Mesothelial cell of epicardium (in vitro differentiated cells): ENCODE measurements at regions not wholly inside any gene's neighbourhood (a gene's known extent, or its start where the extent isn't known, plus 50 kb on each side); places are given as distances from the start of the nearest gene placed in this dataset.

Source experiments
- DNase-seq, 2 experiments: peaks; one replicate each; pipeline ENCODE4 v3.0.0; 2021; ENCODE audit warnings: low spot score in 2 of 2; ENCODE audit not compliant: unreplicated experiment in 2 of 2
- H3K27ac Mint-ChIP-seq: 2 replicates; pipeline ENCODE4 v1.8.0; 2021; ENCODE audit warnings: mixed read lengths
- H3K27me3 Mint-ChIP-seq: 2 replicates; pipeline ENCODE4 v1.8.0; 2021; ENCODE audit warnings: low read depth, mixed read lengths
- H3K36me3 Mint-ChIP-seq: 2 replicates; pipeline ENCODE4 v1.8.0; 2021; ENCODE audit warnings: mixed read lengths
- H3K4me1 Mint-ChIP-seq: 2 replicates; pipeline ENCODE4 v1.8.0; 2021; ENCODE audit warnings: mixed read lengths
- H3K4me3 Mint-ChIP-seq: 2 replicates; pipeline ENCODE4 v1.8.0; 2021; ENCODE audit warnings: mild to moderate bottlenecking, moderate library complexity, mixed read lengths
- H3K9me3 Mint-ChIP-seq: 2 replicates; pipeline ENCODE4 v1.8.0; 2021; ENCODE audit warnings: mixed read lengths
- TF ChIP-seq, protein P1 (sequence below): fragments of 200-600 bp; sonication (generic); IDR thresholded peaks from one replicate; pipeline ENCODE4 v1.5.0; 2021; ENCODE audit warnings: antibody characterized with exemption; ENCODE audit not compliant: unreplicated experiment

DNA sequence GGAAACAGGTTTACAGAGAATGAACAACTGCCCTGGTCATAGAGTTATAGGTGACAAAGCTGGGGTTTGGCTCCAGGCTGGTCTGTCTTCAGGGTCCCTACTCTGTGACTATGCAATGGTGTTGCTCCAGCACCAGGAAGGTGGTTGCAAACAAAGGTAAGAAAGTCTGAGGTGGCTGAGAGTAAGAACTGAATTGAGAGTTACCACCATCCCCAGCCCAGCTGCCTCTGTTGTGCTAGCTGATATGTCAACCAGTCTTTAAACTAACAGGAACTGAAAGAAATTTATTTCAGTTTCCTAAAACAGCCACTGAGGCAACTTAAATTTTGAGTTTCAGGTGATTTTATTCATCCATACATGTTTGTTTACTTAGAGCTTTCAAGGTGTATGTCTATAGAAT, 111.0 kb upstream of the LRIG3 start:
- H3K4me3 Mint-ChIP-seq: no peak overlapping the region
- H3K9me3 Mint-ChIP-seq: no peaks in the 10 kb centered on the region
- H3K27me3 Mint-ChIP-seq: no peaks in the 10 kb centered on the region
- no peak overlapping the region for H3K27ac Mint-ChIP-seq
- H3K4me1 Mint-ChIP-seq: peaks cover 17% of the 10 kb centered on the region
- DNase-seq: no peak
- TF ChIP-seq, protein P1, sequence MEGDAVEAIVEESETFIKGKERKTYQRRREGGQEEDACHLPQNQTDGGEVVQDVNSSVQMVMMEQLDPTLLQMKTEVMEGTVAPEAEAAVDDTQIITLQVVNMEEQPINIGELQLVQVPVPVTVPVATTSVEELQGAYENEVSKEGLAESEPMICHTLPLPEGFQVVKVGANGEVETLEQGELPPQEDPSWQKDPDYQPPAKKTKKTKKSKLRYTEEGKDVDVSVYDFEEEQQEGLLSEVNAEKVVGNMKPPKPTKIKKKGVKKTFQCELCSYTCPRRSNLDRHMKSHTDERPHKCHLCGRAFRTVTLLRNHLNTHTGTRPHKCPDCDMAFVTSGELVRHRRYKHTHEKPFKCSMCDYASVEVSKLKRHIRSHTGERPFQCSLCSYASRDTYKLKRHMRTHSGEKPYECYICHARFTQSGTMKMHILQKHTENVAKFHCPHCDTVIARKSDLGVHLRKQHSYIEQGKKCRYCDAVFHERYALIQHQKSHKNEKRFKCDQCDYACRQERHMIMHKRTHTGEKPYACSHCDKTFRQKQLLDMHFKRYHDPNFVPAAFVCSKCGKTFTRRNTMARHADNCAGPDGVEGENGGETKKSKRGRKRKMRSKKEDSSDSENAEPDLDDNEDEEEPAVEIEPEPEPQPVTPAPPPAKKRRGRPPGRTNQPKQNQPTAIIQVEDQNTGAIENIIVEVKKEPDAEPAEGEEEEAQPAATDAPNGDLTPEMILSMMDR: no peak
- no peaks in the 10 kb centered on the region for H3K36me3 Mint-ChIP-seq

DNA sequence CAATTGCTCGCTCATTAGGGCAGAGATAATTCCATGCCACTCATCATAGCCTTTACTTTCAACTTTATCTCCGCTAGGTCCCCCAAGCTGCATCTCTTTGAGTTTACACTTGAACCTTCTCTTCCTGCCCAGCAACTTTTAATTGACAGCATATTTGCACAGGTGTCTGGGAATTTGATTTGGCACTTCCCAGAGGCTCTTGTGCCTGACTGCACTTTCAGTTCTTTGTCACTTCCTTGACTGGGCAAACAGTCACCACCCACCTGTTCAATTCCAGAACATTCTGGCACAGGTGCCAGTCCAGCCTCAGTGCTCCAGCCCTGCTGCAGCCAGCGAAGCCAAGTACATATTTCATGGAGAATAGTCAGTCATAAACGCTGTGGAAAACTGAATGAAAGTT, 110.1 kb upstream of the LRIG3 start:
- peaks cover 17% of the 10 kb centered on the region for H3K4me1 Mint-ChIP-seq
- no peak overlapping the region for H3K27ac Mint-ChIP-seq
- no peaks in the 10 kb centered on the region for H3K9me3 Mint-ChIP-seq
- no peak overlapping the region for H3K4me3 Mint-ChIP-seq
- no peaks in the 10 kb centered on the region for H3K27me3 Mint-ChIP-seq
- no peak for DNase-seq
- H3K36me3 Mint-ChIP-seq: no peaks in the 10 kb centered on the region
- TF ChIP-seq, protein P1: no peak

GRCh38 chr12:59027199-59027598, 106.9 kb upstream of the LRIG3 start:
- H3K36me3 Mint-ChIP-seq: no peaks in the 10 kb centered on the region
- H3K27me3 Mint-ChIP-seq: no peaks in the 10 kb centered on the region
- H3K9me3 Mint-ChIP-seq: no peaks in the 10 kb centered on the region
- H3K4me1 Mint-ChIP-seq: peaks cover 6% of the 10 kb centered on the region
- TF ChIP-seq, protein P1: no peak
- no peak overlapping the region for H3K4me3 Mint-ChIP-seq
- no peak for DNase-seq
- H3K27ac Mint-ChIP-seq: no peak overlapping the region

DNA sequence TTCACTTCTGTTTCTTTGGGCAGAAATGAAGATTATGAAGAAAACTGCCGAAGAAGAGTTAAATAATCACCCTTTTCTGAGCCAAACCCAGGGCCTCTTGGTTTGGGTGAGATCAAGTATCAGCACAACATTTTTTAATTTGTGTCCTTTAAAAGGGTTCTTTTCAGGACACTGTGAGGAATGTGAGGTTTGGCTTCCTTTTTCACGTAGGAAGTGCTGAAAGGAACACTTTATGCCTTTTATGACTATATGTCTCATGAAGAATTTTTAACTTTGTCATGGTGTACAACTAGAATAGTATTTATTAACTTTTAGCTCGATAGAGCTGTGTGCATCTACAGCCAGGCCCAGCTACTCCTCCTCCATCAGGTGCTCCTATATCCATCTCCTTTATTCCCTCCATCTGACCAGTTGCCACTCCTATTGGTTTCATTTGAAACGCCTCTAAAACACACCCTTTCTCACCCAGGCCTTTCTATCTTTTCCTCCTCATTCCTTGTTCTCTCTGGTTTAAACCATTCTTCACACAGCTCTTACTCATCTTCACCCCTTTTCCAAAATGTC, 103.6 kb upstream of the LRIG3 start:
- no peak overlapping the region for H3K27ac Mint-ChIP-seq
- no peaks in the 10 kb centered on the region for H3K9me3 Mint-ChIP-seq
- peaks cover 2% of the 10 kb centered on the region for H3K27me3 Mint-ChIP-seq
- H3K4me3 Mint-ChIP-seq: no peak overlapping the region
- no peaks in the 10 kb centered on the region for H3K4me1 Mint-ChIP-seq
- TF ChIP-seq, protein P1: no peak
- no peaks in the 10 kb centered on the region for H3K36me3 Mint-ChIP-seq
- DNase-seq: no peak

GRCh38 chr12:59020073-59020946, 100.0 kb upstream of the LRIG3 start:
- H3K9me3 Mint-ChIP-seq: no peaks in the 10 kb centered on the region
- no peak for DNase-seq
- H3K4me3 Mint-ChIP-seq: no peak overlapping the region
- H3K27me3 Mint-ChIP-seq: peaks cover 2% of the 10 kb centered on the region
- TF ChIP-seq, protein P1: no peak
- no peak overlapping the region for H3K27ac Mint-ChIP-seq
- H3K4me1 Mint-ChIP-seq: peaks cover 4% of the 10 kb centered on the region
- H3K36me3 Mint-ChIP-seq: no peaks in the 10 kb centered on the region
